KOPT-K1 (cell line): ENCODE measurements at regions not wholly inside any gene's neighbourhood (a gene's known extent, or its start where the extent isn't known, plus 50 kb on each side); places are given as distances from the start of the nearest gene placed in this dataset.

Experiments
- H3K27ac ChIP-seq: fragments of 200-600 bp; sonication (generic); 2 replicates; pipeline ENCODE4 v1.5.1; 2016; ENCODE audit warnings: antibody characterized with exemption, mild to moderate bottlenecking, low read depth, low read length; ENCODE audit not compliant: poor library complexity, severe bottlenecking
- H3K36me3 ChIP-seq: fragments of 200-600 bp; sonication (generic); 2 replicates; pipeline ENCODE4 v1.5.1; 2017; ENCODE audit warnings: antibody characterized with exemption, mild to moderate bottlenecking, low read length, moderate library complexity; ENCODE audit not compliant: insufficient read depth
- H3K9me3 ChIP-seq: fragments of 200-600 bp; sonication (generic); 2 replicates; pipeline ENCODE4 v1.5.1; 2017; ENCODE audit warnings: antibody characterized with exemption, low read length, mild to moderate bottlenecking; ENCODE audit not compliant: insufficient read depth, poor library complexity, severe bottlenecking

DNA sequence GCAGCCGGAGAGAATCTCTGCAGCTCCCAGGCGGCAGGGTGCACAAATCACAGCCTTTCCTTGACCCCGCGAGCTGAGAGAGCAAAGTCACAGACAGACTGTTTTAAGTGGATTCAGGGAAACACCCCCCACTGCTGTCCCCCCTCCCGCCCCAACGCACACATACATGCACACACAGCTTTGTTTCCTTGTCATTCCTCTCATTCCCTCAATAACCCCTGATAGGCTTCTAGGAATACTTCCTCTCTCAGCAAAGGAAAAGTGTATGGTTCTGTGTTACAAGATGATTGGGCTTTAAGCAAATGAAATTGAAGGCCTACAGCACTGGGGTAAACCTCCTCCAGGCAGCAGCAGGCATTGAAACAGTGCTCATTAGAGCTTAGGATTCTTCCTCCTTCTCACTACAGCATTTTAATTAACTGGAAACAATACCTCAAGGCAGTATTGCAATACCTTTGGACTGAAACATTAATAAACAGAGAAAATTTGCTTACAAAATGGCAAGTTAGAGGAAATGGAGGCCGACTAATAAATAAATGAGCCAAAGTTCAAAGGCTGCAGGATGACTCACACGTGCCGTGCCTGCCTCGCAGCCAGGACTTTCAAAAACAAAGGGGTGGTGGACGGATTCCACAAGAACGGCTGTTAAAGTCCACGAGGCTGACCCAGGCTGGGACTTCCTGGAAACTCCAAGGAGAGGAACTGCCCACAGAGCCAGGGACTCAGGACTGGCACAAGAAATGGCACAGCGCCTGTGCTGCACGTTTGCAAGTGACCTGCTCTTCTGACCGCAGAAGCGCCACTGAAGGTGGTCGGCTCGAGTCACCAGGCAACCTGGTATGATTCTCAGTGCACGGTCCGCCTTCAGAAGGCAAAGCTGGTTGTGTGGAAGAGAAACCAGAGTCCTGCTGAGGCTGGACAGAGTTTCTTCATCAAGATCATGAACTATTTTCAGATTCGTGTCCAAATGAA, 236.2 kb downstream of the SYK start:
- Histone ChIP-seq H3K36me3 (no peaks in the 10 kb centered on the region), H3K27ac (no peak overlapping the region), H3K9me3 (no peaks in the 10 kb centered on the region)

DNA sequence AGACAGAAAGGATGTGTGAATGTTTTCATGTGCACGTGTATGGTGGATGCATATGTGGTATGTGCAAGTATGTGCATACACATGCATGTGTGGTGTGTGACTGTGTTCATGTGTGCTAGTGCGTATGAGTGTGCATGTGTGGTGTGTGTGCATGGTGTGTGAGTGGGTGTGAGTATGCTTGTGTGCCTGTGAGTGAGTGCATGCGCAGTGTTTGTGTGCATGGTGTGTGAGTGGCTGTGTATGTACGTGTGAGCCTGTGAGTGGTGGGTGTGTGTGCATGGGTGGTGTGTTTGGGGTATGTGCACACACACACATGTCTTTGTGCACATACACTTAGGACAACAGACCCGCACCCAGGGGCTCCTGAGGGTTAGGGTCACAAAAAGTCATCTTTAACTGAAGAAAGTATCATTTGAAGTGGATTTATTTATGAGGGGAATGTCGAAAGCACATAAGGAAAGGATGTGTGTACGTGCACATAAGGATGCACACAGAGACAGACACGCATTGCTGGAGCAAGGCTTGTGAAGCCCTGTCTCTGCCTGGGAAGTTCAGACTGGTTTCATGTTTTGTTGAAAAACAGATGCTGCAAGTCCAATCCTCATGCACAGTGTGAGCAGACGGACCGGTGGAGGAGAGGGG, 237.0 kb downstream of the SYK start:
- H3K36me3 ChIP-seq, result no peaks in the 10 kb centered on the region
- no peak overlapping the region for H3K27ac ChIP-seq
- no peaks in the 10 kb centered on the region for H3K9me3 ChIP-seq

DNA sequence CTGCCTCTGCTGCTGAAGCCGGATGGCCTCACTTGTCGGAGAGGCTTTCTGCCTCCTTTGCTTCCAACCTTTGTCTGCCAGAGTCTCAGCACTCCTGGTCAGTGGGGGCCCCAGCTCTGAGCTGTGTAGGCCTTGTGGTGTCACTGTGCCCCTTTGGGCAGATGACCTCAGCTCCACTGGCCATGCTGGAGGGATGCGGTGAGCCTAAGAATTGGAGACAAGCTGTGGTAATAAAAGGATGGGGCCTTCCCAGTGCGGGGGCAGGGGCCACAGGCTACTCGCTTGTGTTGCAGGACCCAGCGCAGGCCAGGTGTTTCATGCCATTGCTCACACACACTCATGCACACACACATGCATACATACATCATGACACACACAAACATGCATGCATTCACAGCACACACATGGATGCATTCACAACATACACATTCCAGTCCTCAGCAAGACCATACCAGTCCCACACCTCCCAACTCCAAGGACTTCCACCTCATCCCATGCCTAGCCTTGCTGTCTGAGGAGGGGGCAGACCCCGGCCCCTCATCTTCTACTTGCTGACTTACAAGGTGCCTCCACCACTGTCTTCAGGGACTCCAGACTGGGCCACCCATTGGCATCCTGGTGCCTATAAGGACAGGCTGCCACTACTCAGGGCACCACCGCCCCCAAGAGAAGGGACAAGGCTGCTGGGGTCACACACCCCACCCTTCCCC, 237.7 kb downstream of the SYK start:
- Histone ChIP-seq H3K36me3 (no peaks in the 10 kb centered on the region), H3K27ac (no peak overlapping the region), H3K9me3 (no peaks in the 10 kb centered on the region)

DNA sequence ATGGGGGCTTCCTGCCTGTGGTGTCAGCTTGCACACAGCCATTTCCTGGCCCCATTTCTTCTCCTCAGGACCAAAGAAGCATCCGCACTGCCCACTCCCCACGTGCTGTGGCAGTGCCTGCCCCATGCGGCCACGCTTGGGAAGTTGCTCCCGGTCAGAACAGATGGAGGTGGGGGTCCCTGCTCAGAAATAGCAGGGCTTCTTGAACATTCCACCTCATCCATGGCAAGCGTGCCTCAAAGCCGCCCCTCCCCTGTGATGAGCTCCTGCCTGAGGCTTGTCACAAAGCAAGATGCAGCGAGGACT, 238.2 kb downstream of the SYK start:
- H3K27ac ChIP-seq, result no peak overlapping the region

DNA sequence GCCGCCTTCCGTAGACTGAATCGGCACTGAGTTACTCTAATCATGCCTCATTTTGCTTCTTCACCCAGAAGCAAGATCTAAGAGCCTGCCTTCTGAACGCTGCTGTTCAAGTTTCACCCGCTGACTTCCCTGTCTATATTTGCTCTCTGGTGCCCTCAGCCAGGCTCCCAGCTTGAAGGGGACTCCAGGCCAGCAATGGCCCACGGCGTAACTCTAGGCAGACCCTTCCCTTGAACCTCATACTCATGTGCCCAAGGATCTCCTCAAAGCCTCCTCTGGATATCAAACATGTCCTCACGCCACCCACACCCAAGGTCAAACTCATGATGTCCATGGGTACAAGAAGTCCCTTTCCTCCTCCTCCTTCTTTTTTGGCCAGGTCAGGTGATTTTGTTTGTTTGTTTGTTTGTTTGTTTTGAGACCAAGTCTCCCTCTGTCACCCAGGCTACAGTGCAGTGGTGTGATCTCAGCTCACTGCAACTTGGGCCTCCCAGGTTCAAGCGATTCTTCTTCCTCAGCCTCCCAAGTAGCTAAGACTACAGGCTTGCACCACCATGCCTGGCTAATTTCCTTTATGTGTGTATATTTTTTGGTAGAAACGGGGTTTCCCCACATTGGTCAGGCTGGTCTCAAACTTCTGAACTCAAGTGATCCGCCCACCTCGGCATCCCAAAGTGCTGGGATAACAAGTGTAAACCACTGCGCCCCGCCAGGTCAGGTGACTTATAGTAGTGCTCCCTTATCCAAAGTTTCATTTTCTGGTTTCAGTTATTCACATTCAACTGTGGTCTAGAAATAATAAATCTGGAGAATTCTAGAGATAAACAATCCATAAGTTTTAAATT, 239.0 kb downstream of the SYK start:
- H3K9me3 ChIP-seq, result no peaks in the 10 kb centered on the region
- H3K36me3 ChIP-seq, result no peaks in the 10 kb centered on the region
- no peak overlapping the region for H3K27ac ChIP-seq

More for the DNA sequence above, 238.2 kb downstream of the SYK start:
- no peaks in the 10 kb centered on the region for H3K36me3 ChIP-seq
- no peaks in the 10 kb centered on the region for H3K9me3 ChIP-seq

DNA sequence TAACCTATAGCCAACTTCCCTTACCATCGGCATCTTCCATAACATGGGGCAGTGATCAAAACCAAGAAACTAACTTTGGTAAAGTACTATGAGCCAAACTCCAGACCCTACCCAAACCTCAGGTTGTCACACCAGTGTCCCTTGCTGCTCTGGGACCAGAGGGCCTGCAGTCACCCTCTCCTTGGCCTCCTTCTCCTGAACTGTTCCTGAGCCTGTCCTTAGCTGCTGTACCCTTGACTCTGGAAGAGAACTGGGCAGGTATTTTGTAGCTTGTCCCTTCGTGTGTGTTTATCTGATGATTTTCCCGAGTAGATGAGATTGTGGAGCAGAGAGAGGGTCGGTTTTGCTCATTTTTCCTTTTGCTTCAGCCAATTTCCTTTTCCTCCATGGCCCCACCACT, 240.4 kb downstream of the SYK start:
- no peaks in the 10 kb centered on the region for H3K36me3 ChIP-seq
- no peak overlapping the region for H3K27ac ChIP-seq
- H3K9me3 ChIP-seq, result no peaks in the 10 kb centered on the region

DNA sequence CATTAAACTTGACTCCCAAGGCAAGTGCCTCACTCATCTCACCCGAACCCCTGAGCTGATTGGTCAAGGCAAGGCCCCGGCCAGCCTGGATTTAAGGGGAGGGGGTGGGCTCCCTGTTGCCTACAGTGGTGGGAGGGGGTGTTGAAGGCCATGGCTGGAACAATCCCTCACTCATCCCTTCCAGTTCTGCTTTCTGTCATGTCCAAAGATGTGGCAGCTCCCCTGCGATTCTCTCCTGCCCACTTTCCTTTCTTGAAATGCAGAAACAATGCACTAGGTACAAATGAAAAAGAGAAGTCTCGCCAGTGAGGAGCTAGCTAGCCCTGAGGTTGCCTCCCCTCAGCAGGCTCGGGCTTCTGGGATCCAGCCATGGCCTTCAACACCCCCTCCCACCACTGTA, 240.9 kb downstream of the SYK start:
- no peaks in the 10 kb centered on the region for H3K9me3 ChIP-seq
- no peaks in the 10 kb centered on the region for H3K36me3 ChIP-seq
- no peak overlapping the region for H3K27ac ChIP-seq

DNA sequence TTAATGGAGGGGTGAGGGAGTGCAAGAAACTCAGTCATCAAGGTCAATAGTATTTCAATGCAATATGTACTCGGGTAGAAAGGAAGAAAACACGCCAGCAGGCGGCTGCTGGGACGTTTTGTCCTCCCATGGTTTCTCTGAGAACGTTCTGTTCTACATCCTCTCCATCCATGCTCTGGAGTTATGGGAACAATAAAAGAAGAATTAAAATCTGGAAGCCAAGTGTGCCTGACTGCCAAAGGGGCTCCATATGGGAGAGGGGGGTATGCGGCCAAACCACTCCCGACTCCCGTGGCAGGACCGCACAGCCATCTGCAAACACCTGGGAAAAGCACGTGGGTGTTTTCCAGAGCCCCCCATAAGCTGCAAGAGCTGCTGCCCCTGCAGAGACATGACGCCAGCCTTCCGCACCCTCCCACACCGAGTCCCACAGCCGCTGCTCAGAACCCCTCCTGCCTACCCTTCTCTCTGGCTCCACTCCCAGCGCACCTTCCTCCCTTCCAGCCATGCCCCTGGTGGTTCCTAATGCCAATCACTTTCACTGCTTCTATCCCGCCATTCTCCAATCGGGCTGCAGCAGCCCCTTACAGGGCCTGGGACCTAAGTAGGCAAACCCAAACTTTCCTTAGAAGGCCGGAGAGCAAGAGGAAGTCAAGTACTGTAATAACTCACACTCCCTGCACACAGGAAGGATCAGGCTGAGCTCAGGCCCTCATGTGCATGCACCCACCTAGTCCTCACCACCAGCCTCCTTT, 241.6 kb downstream of the SYK start:
- H3K27ac ChIP-seq, result no peak overlapping the region
- H3K9me3 ChIP-seq, result no peaks in the 10 kb centered on the region
- no peaks in the 10 kb centered on the region for H3K36me3 ChIP-seq

DNA sequence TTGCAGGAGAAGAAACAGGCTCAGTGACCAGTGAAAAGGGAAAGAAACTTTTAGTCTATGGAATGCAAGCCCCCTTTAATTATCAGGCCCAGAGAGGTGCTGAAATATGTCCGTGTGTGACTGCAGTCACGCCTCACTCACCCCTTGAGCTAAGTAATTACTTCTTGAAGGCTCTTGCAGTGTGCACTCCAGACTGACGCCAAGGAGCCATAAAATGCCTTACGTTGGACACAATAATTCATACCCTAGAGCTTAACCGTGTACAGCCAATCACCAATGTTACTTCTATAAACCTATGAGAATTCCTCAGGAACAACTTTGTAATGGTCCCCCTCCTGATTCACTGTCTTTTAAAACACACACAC, 242.2 kb downstream of the SYK start:
- Histone ChIP-seq H3K27ac (no peak overlapping the region), H3K36me3 (no peaks in the 10 kb centered on the region), H3K9me3 (no peaks in the 10 kb centered on the region)

DNA sequence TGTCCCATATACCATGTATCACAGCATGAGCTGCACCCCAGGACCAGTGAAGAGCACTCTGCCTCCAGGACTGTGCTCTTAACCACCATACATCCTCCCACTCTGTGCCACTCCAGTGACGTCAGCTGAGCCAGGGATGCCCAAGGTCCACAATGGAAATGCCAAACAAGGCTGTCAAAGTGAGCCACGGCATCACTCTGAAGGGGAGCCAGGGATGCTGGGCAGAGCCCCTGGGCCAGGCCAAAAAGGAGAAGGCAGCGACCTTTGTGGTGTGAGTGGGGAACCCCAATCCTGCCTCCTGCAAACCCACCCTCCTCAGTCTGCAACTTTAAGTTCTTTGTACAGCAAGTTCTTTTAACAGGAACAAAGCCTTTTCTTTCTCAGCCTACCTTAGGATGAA, 242.7 kb downstream of the SYK start:
- Histone ChIP-seq H3K9me3 (no peaks in the 10 kb centered on the region), H3K36me3 (no peaks in the 10 kb centered on the region), H3K27ac (no peak overlapping the region)

DNA sequence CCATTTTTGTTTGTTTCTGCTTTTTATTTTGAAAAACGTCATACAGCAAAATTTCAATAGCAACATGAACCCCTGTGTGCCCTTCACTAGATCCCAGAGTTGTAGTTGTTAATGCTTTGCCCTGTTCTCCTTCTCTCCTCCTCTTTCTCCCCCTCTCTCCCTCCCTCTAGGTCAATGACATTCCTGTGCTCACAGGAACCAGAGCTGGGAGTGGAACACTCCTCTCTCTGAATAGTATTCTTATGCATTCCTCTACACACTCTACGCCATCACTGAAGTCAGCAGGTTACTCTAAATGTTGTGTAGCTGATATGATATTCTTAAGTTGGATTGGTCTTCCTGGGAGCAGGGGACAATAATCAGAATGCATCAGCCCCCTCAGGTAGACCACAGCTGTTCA, 243.4 kb downstream of the SYK start:
- Histone ChIP-seq H3K9me3 (no peaks in the 10 kb centered on the region), H3K36me3 (no peaks in the 10 kb centered on the region), H3K27ac (no peak overlapping the region)

DNA sequence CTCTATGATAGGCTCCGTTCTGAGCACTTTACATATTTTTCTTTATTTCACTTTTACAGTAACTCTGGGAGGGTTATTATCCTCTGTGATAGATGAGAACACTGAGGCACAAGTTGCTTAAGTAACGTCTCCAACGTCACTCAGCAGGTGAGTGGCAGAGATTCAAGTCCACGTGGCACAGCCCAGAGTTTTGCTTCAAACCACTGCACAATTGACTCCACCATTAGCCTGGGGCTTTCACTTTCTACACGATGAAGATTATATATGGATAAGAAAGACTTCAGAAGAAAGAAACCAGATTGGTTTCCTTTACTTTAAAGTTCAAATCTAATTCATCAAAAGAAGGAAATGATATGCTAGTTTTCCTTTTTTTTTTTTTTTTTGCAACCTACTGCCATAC, 245.9 kb downstream of the SYK start:
- no peaks in the 10 kb centered on the region for H3K36me3 ChIP-seq
- H3K9me3 ChIP-seq, result no peaks in the 10 kb centered on the region
- no peak overlapping the region for H3K27ac ChIP-seq

DNA sequence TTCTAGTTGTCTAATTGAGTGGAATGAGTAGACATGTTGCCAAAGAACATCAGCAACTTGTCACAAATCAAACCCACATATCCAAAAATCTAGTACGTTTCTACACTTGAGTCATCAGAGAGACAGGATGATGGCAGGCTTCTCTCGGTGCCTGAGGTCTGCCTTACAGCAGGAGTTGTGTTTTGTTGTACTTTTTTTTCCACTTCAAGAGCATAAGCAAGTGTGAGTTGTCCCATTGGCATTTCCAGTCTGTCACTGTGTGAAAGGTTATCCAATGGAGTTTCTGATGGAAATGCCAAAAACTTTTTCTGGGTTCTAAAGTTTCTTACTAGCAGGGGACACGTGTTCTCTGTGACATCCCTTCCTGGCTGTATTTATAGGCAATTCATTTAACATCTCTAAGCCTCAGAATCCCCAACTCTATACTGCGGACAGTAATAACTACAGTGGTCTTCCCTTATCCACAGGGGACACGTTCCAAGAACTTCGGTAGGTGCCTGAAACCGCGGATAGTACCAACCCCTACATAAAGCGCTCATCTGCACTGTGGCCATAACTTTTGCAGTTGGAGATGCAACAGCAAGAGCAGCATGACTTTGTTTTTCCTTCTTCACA, 246.5 kb downstream of the SYK start:
- H3K36me3 ChIP-seq, result no peaks in the 10 kb centered on the region
- H3K9me3 ChIP-seq, result no peaks in the 10 kb centered on the region
- no peak overlapping the region for H3K27ac ChIP-seq

DNA sequence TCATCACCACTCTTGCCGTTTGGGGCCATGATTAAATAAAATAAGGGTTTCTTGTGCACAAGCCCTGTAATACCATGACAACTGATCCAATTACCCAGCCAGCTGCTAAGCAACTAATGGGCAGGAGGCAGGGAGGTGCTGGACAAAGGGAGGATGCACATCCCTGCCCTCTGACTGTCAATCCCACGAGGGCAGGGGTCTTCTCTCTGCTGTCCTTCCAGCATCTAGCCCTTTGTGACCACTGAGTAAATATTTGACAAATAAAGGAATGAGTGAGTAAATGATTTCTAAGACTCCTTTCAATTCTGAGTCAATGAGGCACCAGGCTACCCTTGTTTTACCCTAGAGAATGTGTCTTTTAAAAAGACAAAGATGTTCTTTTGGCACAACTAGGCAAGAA, 247.1 kb downstream of the SYK start:
- Histone ChIP-seq H3K9me3 (no peaks in the 10 kb centered on the region), H3K27ac (no peak overlapping the region), H3K36me3 (no peaks in the 10 kb centered on the region)
